ENCODE measurements at regions not wholly inside any gene's neighbourhood (a gene's known extent, or its start where the extent isn't known, plus 50 kb on each side); places are given as distances from the start of the nearest gene placed in this dataset.
A peak's percentile ranks its signal among the peaks of the same experiment; 100 is the strongest.

DNA sequence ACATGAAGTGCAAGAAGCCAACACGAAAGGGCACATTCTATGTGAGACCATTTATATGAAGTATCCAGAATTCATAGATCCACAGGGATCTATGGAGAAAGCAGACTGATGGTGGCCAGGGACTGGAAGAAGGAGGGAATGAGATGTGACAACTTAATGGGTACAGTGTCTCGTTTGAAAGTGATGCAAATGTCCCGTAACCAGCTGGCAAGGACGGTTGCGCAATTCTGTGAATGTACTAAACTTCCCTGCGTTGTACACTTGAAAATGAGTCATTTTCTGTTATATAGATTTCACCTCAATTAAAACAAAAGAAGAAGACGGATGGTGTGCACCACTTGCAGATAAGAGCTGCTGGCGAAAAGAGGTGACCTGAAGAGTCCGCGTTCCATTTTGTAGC lies 861.1 kb downstream of the TYW1 start:
- Histone ChIP-seq H3K4me3 (no peak overlapping the region), H3K9me3 (peaks cover 7% of the 10 kb centered on the region), H3K36me3 (no peaks in the 10 kb centered on the region), H3K4me1 (no peaks in the 10 kb centered on the region), H3K27me3 (ENCODE audit: low read depth) (no peaks in the 10 kb centered on the region), H3K27ac (no peak overlapping the region)
- ATAC-seq (no peak), DNase-seq (no peak)
- TF ChIP-seq, protein P1, sequence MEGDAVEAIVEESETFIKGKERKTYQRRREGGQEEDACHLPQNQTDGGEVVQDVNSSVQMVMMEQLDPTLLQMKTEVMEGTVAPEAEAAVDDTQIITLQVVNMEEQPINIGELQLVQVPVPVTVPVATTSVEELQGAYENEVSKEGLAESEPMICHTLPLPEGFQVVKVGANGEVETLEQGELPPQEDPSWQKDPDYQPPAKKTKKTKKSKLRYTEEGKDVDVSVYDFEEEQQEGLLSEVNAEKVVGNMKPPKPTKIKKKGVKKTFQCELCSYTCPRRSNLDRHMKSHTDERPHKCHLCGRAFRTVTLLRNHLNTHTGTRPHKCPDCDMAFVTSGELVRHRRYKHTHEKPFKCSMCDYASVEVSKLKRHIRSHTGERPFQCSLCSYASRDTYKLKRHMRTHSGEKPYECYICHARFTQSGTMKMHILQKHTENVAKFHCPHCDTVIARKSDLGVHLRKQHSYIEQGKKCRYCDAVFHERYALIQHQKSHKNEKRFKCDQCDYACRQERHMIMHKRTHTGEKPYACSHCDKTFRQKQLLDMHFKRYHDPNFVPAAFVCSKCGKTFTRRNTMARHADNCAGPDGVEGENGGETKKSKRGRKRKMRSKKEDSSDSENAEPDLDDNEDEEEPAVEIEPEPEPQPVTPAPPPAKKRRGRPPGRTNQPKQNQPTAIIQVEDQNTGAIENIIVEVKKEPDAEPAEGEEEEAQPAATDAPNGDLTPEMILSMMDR (IDR thresholded peaks at IDR 0.05) = no peak
- intact Hi-C loops (cut with DNase I) = no loop called here

GRCh38 chr7:67858931-67859330 lies 862.3 kb downstream of the TYW1 start:
- H3K27me3 ChIP-seq (ENCODE audit: low read depth) = no peaks in the 10 kb centered on the region
- no peak for DNase-seq
- no peak for ATAC-seq
- no peak overlapping the region for H3K27ac ChIP-seq
- no peaks in the 10 kb centered on the region for H3K4me1 ChIP-seq
- H3K4me3 ChIP-seq = no peak overlapping the region
- H3K9me3 ChIP-seq = peaks cover 10% of the 10 kb centered on the region
- TF ChIP-seq, protein P1 (IDR thresholded peaks at IDR 0.05) = no peak
- H3K36me3 ChIP-seq = no peaks in the 10 kb centered on the region
- intact Hi-C loops (cut with DNase I) = no loop called here

GRCh38 chr7:67863911-67864310 lies 867.3 kb downstream of the TYW1 start:
- ATAC-seq = no peak
- intact Hi-C loops (cut with DNase I) = no loop called here
- TF ChIP-seq, protein P1 (IDR thresholded peaks at IDR 0.05) = no peak

DNA sequence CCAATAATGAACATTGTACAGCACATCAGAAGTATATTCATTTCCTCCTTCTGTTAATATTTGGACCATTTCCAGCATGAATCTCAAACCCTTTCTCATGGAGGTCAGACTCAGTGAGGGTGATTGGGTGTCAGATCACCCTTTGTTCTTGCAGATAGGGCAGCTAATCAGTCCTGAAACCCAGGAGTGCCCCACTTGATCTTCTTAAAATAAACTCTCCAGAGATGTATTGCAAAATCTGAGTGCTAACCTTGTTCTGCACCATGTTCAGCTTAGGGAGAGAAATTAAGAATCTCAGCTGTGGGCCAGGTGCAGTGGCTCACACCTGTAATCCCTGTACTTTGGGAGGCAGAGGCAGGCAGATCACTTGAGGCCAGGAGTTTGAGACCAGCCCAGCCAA lies 869.4 kb downstream of the TYW1 start:
- DNase-seq (no peak), ATAC-seq (peak; percentile 54 to 59)
- TF ChIP-seq, protein P1 (IDR thresholded peaks at IDR 0.05) = no peak
- Histone ChIP-seq H3K4me3 (no peak overlapping the region), H3K9me3 (peaks cover 10% of the 10 kb centered on the region), H3K4me1 (no peaks in the 10 kb centered on the region), H3K36me3 (no peaks in the 10 kb centered on the region), H3K27me3 (ENCODE audit: low read depth) (no peaks in the 10 kb centered on the region), H3K27ac (no peak overlapping the region)
- intact Hi-C loops (cut with DNase I) = no loop called here

More at GRCh38 chr7:67863911-67864310, 867.3 kb downstream of the TYW1 start:
- Histone ChIP-seq H3K27ac (no peak overlapping the region), H3K4me3 (no peak overlapping the region), H3K36me3 (no peaks in the 10 kb centered on the region), H3K4me1 (no peaks in the 10 kb centered on the region), H3K27me3 (ENCODE audit: low read depth) (no peaks in the 10 kb centered on the region), H3K9me3 (peaks cover 10% of the 10 kb centered on the region)
- no peak for DNase-seq

GRCh38 chr7:67866812-67867211 lies 870.2 kb downstream of the TYW1 start:
- Histone ChIP-seq H3K27ac (no peak overlapping the region), H3K9me3 (peaks cover 7% of the 10 kb centered on the region), H3K4me3 (no peak overlapping the region), H3K36me3 (no peaks in the 10 kb centered on the region), H3K27me3 (ENCODE audit: low read depth) (no peaks in the 10 kb centered on the region), H3K4me1 (no peaks in the 10 kb centered on the region)
- ATAC-seq (no peak), DNase-seq (no peak)
- intact Hi-C loops (cut with DNase I) = no loop called here
- TF ChIP-seq, protein P1 (IDR thresholded peaks at IDR 0.05) = no peak

DNA sequence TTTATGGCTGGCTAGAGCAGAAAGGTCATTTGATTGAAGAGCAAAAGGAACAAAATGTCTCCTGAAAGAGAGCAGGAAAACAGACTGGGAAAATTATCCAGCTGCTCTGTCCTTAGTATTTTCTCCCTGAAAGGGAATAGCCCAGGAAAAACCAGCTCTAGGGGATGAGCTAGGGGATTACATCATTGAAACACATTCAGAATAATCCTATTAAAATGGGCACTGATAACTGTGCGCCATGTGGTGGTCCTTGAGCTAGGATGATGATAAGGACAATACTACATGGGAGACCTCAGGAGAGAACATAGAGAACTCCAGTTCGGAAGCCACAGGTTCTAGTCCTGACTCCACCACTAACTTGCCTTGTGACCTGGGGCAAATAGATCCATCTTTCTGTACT lies 873.8 kb downstream of the TYW1 start:
- Histone ChIP-seq H3K4me3 (no peak overlapping the region), H3K27me3 (ENCODE audit: low read depth) (no peaks in the 10 kb centered on the region), H3K36me3 (no peaks in the 10 kb centered on the region), H3K4me1 (no peaks in the 10 kb centered on the region), H3K27ac (no peak overlapping the region), H3K9me3 (no peaks in the 10 kb centered on the region)
- no peak for ATAC-seq
- intact Hi-C loops (cut with DNase I) = no loop called here
- DNase-seq = no peak
- TF ChIP-seq, protein P1 (IDR thresholded peaks at IDR 0.05) = no peak

All from lower lobe of right lung (tissue), 2 donors.